T-helper 17 cell (primary cell): ENCODE measurements at regions not wholly inside any gene's neighbourhood (a gene's known extent, or its start where the extent isn't known, plus 50 kb on each side); places are given as distances from the start of the nearest gene placed in this dataset.

Experiments
- ATAC-seq: fragments of 150-1000 bp; cut with Tn5 transposase; 2 replicates; pipeline ENCODE4 v1.10.0; 2021; ENCODE audit warnings: mild to moderate bottlenecking, moderate library complexity
- DNase-seq, 3 donors: peaks; one replicate each; pipeline versions ENCODE4 v3.0.0 to v3.0.0-alpha.2; 2020 to 2021
- H3K9me3 ChIP-seq: one replicate; pipeline ENCODE4 v1.7.0; 2013; ENCODE audit warnings: low read length, mild to moderate bottlenecking; ENCODE audit not compliant: control insufficient read depth, poor library complexity, severe bottlenecking
- H3K27ac Mint-ChIP-seq: one replicate; pipeline ENCODE4 v1.8.0; 2022; ENCODE audit warnings: mild to moderate bottlenecking, moderate library complexity, mixed read lengths
- H3K27me3 Mint-ChIP-seq: one replicate; pipeline ENCODE4 v1.8.0; 2022; ENCODE audit warnings: mixed read lengths
- H3K36me3 Mint-ChIP-seq: one replicate; pipeline ENCODE4 v1.8.0; 2022; ENCODE audit warnings: low read depth, mixed read lengths
- H3K4me1 Mint-ChIP-seq: one replicate; pipeline ENCODE4 v1.8.0; 2022; ENCODE audit warnings: mild to moderate bottlenecking, mixed read lengths
- H3K4me3 Mint-ChIP-seq: one replicate; pipeline ENCODE4 v1.8.0; 2022; ENCODE audit warnings: mild to moderate bottlenecking, moderate library complexity, mixed read lengths

DNA sequence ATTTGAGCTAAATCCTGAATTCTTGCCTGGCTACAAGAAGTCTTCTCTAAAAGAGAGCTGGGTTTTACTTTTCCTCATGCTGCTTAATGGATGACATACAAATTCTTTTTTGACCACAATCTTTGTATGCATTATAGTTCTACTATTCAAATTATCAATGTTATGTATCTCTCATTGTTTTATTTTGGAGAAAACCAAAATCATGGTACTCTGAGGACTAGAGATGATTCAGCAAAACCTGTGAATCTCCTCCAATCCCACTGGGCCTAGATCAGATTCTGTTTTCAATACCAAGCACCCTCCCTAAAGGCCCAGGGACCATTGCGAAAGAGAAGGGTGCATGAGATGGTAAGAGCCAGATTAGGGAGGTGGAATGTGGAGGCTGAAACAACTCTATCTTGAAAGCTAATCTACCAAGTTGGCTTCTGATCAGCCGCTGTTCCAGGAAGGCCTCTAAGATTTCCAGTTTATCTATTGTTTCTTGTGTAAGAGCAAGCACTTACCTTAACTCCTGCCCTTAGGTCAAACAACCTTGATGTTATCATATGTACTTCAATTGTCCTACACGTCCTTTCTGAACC lies 547.2 kb downstream of the PLPP3 start:
- no peak for DNase-seq
- peaks cover 11% of the 10 kb centered on the region for H3K27me3 Mint-ChIP-seq
- no peaks in the 10 kb centered on the region for H3K36me3 Mint-ChIP-seq
- no peak for ATAC-seq
- no peak overlapping the region for H3K4me3 Mint-ChIP-seq
- no peaks in the 10 kb centered on the region for H3K9me3 ChIP-seq
- H3K4me1 Mint-ChIP-seq, result no peaks in the 10 kb centered on the region
- H3K27ac Mint-ChIP-seq, result no peak overlapping the region

DNA sequence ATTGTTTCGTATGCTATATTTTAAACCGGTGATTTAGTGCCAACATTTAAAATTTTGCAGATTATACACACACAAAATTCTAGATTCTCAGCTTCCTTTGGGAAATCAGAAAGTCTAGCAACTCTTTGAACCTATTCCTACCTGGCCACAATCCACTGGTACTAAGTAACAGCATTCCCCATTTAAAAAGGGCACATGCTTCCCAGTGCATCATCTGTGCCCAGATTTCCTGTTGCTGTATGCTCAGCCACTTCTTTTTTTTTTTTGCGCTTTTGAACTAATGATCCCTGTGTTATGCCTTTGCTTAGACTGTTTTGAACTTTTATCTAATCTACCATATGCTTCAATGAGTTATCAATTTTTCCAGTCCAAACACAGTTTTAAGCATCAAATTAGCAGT lies 548.4 kb downstream of the PLPP3 start:
- Mint-ChIP-seq H3K4me1 (no peaks in the 10 kb centered on the region), H3K4me3 (no peak overlapping the region), H3K27ac (no peak overlapping the region), H3K36me3 (no peaks in the 10 kb centered on the region), H3K27me3 (peaks cover 11% of the 10 kb centered on the region)
- no peak for ATAC-seq
- DNase-seq, result no peak
- H3K9me3 ChIP-seq, result no peaks in the 10 kb centered on the region

DNA sequence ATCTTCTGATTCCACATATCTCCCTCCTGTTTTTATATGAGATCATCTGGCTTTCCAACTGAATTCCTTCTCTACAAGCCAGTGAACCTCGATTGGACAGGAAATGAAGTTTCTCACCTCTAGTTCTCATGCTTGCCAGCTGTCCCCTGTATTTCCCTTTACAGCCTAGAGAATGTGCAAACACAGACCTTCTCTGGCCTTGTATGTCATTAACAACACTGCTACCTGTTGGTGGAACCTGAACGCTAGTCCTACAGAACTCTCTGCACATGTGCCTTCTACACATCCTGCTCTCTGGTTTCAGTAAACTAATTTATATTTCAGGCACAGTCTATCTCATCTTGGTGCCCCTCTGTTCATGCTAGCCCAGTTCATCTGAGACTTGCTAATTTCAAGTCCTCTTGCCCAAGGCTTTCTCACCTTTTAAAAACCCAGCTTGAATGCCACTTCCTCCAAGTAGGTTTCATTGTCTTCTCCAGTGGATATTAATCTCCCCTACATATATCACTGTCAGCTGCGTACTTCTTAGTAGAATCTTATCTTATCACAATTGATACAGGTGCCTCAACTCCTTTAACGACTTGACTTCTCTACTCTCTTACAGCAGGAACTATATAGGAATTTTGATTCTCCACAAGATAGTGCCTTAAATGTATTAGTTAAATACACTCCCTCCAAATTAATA lies 549.9 kb downstream of the PLPP3 start:
- Mint-ChIP-seq H3K4me3 (no peak overlapping the region), H3K27me3 (peaks cover 6% of the 10 kb centered on the region), H3K27ac (no peak overlapping the region), H3K36me3 (no peaks in the 10 kb centered on the region), H3K4me1 (no peaks in the 10 kb centered on the region)
- ATAC-seq (no peak), DNase-seq (no peak)
- H3K9me3 ChIP-seq, result no peaks in the 10 kb centered on the region

DNA sequence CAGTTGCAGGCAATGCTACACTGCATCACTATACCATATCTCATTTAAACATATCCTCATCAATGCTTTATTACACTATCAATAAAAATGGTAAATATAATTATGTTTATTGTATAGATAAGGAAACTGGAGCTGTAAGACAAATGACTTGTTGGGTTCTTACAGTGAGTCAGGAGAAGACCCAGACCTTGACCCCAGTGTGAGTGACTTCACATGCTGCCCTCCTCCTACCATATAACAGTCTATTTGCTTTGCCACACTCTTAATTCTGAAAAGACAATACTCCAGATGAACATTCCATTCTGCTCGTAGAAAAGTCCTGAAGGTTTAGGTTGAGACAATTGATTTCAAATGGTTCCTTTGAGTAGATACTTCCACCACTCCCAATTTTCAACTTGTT lies 550.5 kb downstream of the PLPP3 start:
- Mint-ChIP-seq H3K36me3 (no peaks in the 10 kb centered on the region), H3K27ac (no peak overlapping the region), H3K27me3 (peaks cover 6% of the 10 kb centered on the region), H3K4me3 (no peak overlapping the region), H3K4me1 (no peaks in the 10 kb centered on the region)
- DNase-seq, result no peak
- no peaks in the 10 kb centered on the region for H3K9me3 ChIP-seq
- ATAC-seq, result no peak

DNA sequence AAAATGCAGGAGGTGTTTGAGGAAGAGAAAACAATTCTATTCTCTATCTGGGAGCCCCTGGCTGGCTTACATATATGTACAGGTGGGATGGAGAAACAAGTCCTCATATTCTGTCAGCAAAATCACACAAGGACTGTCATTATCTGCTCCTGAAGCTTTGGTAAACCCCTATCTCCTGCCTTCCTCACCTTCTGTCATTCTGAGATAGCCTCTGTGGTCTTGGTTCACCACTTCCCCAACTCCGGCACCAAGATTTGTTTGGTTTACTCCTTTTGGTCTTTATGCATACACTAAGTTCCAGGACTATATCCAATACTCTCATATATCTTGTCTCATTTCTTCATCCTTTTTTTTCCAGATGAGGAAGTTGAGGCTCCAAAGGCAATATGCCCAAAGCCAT lies 551.1 kb downstream of the PLPP3 start:
- Mint-ChIP-seq H3K27me3 (peaks cover 6% of the 10 kb centered on the region), H3K4me1 (no peaks in the 10 kb centered on the region), H3K27ac (no peak overlapping the region), H3K36me3 (no peaks in the 10 kb centered on the region), H3K4me3 (no peak overlapping the region)
- H3K9me3 ChIP-seq, result no peaks in the 10 kb centered on the region
- ATAC-seq (no peak), DNase-seq (no peak)

DNA sequence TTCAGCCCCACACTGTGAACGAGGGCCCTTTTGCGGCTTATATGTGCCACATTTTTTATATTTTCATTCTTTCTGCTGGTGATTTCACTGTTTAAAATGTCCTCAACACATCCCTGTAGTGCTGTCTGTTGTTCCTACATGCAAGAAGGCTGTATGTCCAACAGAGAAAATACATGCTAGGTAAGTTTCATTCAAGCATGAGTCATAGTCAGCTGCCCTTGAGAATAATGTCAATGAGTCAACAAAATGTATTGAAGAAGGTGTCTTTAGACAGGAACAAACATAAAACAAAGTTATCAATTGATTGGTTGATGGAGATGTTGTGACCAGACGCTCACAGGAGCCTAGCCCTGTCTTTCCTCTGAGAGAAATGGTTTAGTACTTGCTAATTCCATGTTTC lies 553.4 kb downstream of the PLPP3 start:
- no peak for ATAC-seq
- no peak for DNase-seq
- Mint-ChIP-seq H3K36me3 (no peaks in the 10 kb centered on the region), H3K27me3 (peaks cover under 1% of the 10 kb centered on the region), H3K4me3 (no peak overlapping the region), H3K27ac (no peak overlapping the region), H3K4me1 (no peaks in the 10 kb centered on the region)
- no peaks in the 10 kb centered on the region for H3K9me3 ChIP-seq

DNA sequence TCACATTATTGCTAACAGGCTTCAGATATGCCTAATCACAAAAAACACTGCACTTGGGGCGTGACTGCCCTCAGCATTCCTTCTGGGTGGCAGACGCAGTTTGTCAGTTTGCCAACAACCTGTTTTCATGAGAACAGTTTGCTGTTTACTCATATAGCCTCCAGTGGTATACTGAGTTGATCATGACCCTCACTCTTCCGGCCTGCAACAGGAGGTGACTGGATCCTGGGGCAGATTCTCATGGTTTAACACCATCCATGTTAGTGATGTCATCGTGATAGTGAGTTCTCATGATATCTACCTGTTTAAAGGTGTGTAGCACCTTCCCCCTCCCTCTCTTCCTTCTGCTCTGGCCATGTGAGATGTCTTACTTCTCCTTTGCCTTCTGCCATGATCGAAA lies 555.2 kb downstream of the PLPP3 start:
- ATAC-seq (no peak), DNase-seq (no peak)
- Mint-ChIP-seq H3K27me3 (no peaks in the 10 kb centered on the region), H3K4me3 (no peak overlapping the region), H3K36me3 (no peaks in the 10 kb centered on the region), H3K27ac (no peak overlapping the region), H3K4me1 (no peaks in the 10 kb centered on the region)
- no peaks in the 10 kb centered on the region for H3K9me3 ChIP-seq

DNA sequence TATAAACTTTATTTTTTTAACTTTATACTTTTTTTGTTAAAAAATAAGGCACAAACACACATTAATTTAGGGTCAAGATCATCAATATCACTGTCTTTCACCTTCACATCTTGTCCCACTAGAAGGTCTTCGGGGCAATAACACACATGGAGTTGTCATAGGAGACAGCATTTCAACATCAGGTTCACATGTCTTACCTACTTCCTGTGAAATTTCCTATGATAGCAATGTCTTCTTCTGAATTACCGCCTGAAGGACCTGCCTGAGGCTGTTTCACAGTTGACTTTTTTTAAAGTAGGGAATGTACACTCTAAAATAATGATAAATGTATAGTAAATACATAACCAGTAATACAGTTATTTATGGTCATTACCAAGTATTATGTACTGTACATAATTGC lies 559.4 kb downstream of the PLPP3 start:
- Mint-ChIP-seq H3K36me3 (no peaks in the 10 kb centered on the region), H3K4me3 (no peak overlapping the region), H3K27ac (no peak overlapping the region), H3K27me3 (no peaks in the 10 kb centered on the region), H3K4me1 (no peaks in the 10 kb centered on the region)
- DNase-seq (no peak), ATAC-seq (no peak)
- no peaks in the 10 kb centered on the region for H3K9me3 ChIP-seq

DNA sequence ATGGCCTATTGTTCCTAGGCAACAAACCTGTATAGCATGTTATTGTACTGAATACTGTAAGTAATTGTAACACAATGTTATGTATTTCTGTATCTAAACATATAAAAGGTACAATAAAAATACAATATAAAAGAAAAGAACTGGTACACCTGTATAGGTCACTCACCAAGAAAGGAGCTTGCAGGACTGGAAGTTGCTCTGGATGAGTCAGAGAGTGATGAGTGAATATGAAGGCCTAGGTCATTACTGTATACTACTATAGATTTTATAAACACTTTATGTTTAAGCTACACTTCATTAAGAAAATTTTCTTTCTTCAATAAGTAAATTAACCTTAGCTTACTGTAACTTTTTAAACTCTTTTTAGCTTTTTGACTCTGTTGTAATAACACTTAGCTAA lies 559.9 kb downstream of the PLPP3 start:
- H3K4me3 Mint-ChIP-seq, result no peak overlapping the region
- ATAC-seq (no peak), DNase-seq (no peak)
- no peaks in the 10 kb centered on the region for H3K4me1 Mint-ChIP-seq
- H3K27me3 Mint-ChIP-seq, result no peaks in the 10 kb centered on the region
- H3K9me3 ChIP-seq, result no peaks in the 10 kb centered on the region
- H3K27ac Mint-ChIP-seq, result no peak overlapping the region
- H3K36me3 Mint-ChIP-seq, result no peaks in the 10 kb centered on the region

DNA sequence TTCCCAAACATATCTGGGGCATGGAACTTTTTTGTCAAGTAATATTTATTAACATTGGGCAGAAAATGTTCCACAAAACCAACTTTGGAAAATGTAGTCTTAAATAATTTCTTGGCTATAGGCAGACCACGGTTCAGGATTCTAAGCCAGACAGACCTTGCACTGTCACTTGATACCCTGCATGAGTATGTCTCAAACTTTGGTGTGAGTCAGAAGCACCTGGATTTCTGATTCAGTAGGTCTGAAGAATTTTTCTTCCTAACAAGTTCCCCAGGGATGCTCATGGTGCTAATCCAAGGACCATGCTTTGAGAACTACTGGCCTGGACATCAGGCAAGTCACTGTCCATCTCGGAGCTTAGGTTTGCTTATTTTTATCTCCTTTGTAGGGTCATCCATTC lies 562.0 kb downstream of the PLPP3 start:
- no peaks in the 10 kb centered on the region for H3K4me1 Mint-ChIP-seq
- ATAC-seq, result no peak
- no peak for DNase-seq
- no peak overlapping the region for H3K27ac Mint-ChIP-seq
- no peaks in the 10 kb centered on the region for H3K36me3 Mint-ChIP-seq
- no peaks in the 10 kb centered on the region for H3K9me3 ChIP-seq
- H3K4me3 Mint-ChIP-seq, result no peak overlapping the region
- no peaks in the 10 kb centered on the region for H3K27me3 Mint-ChIP-seq

DNA sequence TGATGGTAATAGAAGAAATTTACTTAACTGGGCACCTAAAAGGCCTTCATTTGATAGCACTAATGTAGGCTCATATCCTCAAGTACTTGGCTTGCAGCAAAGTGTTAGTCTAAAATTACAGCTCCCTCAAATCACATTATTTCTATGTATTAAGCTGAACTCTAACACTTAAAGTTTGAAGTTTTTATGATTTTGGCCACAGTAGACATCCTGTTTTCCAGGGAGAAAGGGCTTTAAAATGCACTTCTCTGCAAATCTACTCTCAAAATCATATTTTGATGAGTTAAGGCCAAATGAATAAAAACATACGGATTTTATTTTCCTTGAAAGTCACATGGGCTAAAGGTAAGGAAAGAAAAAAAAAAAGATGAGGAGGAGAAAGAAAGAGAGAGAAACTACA lies 575.5 kb downstream of the PLPP3 start:
- Mint-ChIP-seq H3K4me3 (no peak overlapping the region), H3K4me1 (no peaks in the 10 kb centered on the region), H3K27ac (no peak overlapping the region), H3K27me3 (no peaks in the 10 kb centered on the region), H3K36me3 (no peaks in the 10 kb centered on the region)
- no peak for ATAC-seq
- H3K9me3 ChIP-seq, result no peaks in the 10 kb centered on the region
- DNase-seq, result no peak

DNA sequence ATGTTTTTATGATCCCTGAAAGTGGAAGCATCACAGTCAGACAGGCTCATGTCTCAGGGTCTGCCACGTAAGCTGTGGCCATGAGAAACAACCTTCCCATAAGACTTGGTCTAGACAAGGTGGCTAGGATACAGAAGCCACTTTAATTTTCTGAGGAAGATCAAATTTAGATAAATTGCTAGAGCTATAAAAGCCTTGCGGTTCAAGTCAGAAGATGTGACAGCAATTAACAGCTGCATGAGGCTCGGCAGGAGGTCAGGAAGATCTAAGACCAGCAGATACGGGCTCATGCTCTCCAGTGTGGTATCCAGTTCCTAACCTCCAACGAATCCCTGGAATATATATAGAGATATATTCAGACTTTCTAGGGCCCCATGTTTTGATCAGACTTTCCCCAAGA lies 577.1 kb downstream of the PLPP3 start:
- DNase-seq, result no peak

DNA sequence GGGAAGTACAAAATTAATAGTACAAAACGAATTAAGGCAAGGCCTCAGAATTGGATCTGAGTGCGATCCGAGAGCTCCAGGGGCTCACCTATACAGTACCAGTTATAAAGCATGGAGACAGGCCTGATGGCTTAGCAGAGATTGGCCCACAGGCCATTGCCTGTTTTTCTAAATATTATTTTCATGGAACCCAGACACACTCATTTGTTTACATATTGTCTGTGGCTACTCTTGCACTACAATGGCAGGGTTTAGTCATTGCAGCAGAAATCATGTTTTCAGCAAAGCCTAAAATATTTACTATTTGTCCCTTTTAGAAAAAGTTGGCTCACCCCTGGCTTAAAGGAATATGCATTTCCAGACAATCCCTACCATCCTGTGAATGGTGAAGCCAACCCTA lies 578.9 kb downstream of the PLPP3 start:
- no peak overlapping the region for H3K4me3 Mint-ChIP-seq
- H3K9me3 ChIP-seq, result no peaks in the 10 kb centered on the region
- no peak for ATAC-seq
- no peak overlapping the region for H3K27ac Mint-ChIP-seq
- no peaks in the 10 kb centered on the region for H3K27me3 Mint-ChIP-seq
- DNase-seq, result no peak
- H3K4me1 Mint-ChIP-seq, result no peaks in the 10 kb centered on the region
- no peaks in the 10 kb centered on the region for H3K36me3 Mint-ChIP-seq

More for the DNA sequence above, 577.1 kb downstream of the PLPP3 start:
- H3K27ac Mint-ChIP-seq, result no peak overlapping the region
- no peak overlapping the region for H3K4me3 Mint-ChIP-seq
- no peaks in the 10 kb centered on the region for H3K4me1 Mint-ChIP-seq
- ATAC-seq, result no peak
- no peaks in the 10 kb centered on the region for H3K27me3 Mint-ChIP-seq
- no peaks in the 10 kb centered on the region for H3K9me3 ChIP-seq
- H3K36me3 Mint-ChIP-seq, result no peaks in the 10 kb centered on the region

DNA sequence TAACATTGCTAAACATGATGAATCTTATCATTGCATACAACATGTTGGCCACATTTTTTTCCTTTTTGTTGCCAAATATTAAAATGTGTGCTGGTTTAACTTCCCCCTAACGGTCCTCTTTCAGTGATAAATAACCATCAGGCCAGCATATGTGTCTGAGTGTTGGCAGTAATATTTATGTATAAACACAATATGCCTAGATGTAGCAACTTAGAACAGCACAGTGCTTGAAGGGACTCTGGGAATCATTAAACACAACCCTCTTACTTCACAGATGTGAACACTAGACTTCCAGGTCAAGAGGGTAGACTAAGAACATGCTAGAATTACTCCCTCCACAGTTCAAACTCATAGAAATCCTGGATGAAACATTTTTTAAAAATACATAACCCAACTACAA lies 581.8 kb downstream of the PLPP3 start:
- Mint-ChIP-seq H3K4me1 (no peaks in the 10 kb centered on the region), H3K27me3 (no peaks in the 10 kb centered on the region), H3K4me3 (no peak overlapping the region), H3K27ac (no peak overlapping the region), H3K36me3 (no peaks in the 10 kb centered on the region)
- DNase-seq (no peak), ATAC-seq (no peak)
- no peaks in the 10 kb centered on the region for H3K9me3 ChIP-seq
